K562 (cell line): ENCODE measurements at regions not wholly inside any gene's neighbourhood (a gene's known extent, or its start where the extent isn't known, plus 50 kb on each side); places are given as distances from the start of the nearest gene placed in this dataset.
A peak's percentile ranks its signal among the peaks of the same experiment; 100 is the strongest.

ENCODE experiments used
- AFF1 ChIP-seq, 2 experiments: fragments of 450-650 bp; IDR thresholded peaks; 2 replicates each; pipeline ENCODE4 v1.6.1; 2018; ENCODE audit warnings: mild to moderate bottlenecking in 2 of 2, low read depth in 1 of 2; ENCODE audit not compliant: partially characterized antibody in 2 of 2
- ARID4B ChIP-seq: sonication (generic); formaldehyde crosslinking; IDR thresholded peaks from 2 replicates; pipeline ENCODE4 v1.8.0; 2022; ENCODE audit warnings: mild to moderate bottlenecking, missing genetic modification reagents
- CSDE1 ChIP-seq, 2 experiments: fragments of 450-650 bp; IDR thresholded peaks; 2 replicates each; pipeline ENCODE4 v1.6.1; 2016; ENCODE audit warnings: mild to moderate bottlenecking in 1 of 2
- HEY1 ChIP-seq: fragments of 250-450 bp; sonication (Bioruptor Pico); IDR thresholded peaks from 2 replicates; pipeline ENCODE4 v1.5.0; 2020; ENCODE audit warnings: mild to moderate bottlenecking, moderate library complexity, borderline replicate concordance
- JUN ChIP-seq, 2 experiments: sonication (generic) in 1 of 2; formaldehyde crosslinking in 1 of 2; IDR thresholded peaks; 2 replicates each; pipeline versions ENCODE4 v1.6.1 to v1.8.0; 2012 to 2022; ENCODE audit warnings: borderline replicate concordance in 2 of 2, mild to moderate bottlenecking in 2 of 2, improper control_type of control experiment in 1 of 2, low read depth in 1 of 2, low read length in 1 of 2, missing genetic modification reagents in 1 of 2
- MAFK ChIP-seq: IDR thresholded peaks from 2 replicates; pipeline ENCODE4 v1.6.1; 2011; ENCODE audit warnings: low read length, improper control_type of control experiment
- MAX ChIP-seq: sonication (generic); formaldehyde crosslinking; IDR thresholded peaks from 2 replicates; pipeline ENCODE4 v1.9.0; 2022; ENCODE audit warnings: mild to moderate bottlenecking, missing genetic modification reagents
- NELFE ChIP-seq: IDR thresholded peaks from 2 replicates; pipeline ENCODE4 v1.6.1; 2011; ENCODE audit warnings: mild to moderate bottlenecking; ENCODE audit not compliant: insufficient read depth, insufficient read length
- POLR2AphosphoS2 ChIP-seq: IDR thresholded peaks from 2 replicates; pipeline ENCODE4 v1.6.1; 2012; ENCODE audit warnings: low read length, improper control_type of control experiment
- SMAD4 ChIP-seq: fragments of 250-450 bp; sonication (Bioruptor Pico); conservative IDR thresholded peaks from 2 replicates; pipeline ENCODE4 v1.8.0; 2021; ENCODE audit warnings: inconsistent platforms, mild to moderate bottlenecking, moderate library complexity
- SPI1 ChIP-seq: IDR thresholded peaks from 2 replicates; pipeline ENCODE4 v1.6.1; 2011; ENCODE audit warnings: low read depth, low read length, control low read depth, borderline replicate concordance
- SRSF1 ChIP-seq: fragments of 200-400 bp; formaldehyde crosslinking; IDR thresholded peaks from 2 replicates; pipeline ENCODE4 v1.6.1; 2017; ENCODE audit warnings: mild to moderate bottlenecking, low read depth, low read length, moderate library complexity
- U2AF2 ChIP-seq: fragments of 200-400 bp; formaldehyde crosslinking; optimal IDR thresholded peaks from 2 replicates; pipeline ENCODE3; 2017; ENCODE audit warnings: low read depth, mild to moderate bottlenecking, low read length
- YY1 ChIP-seq, 3 experiments: IDR thresholded peaks; 2 replicates each; pipeline ENCODE4 v1.6.1; 2011; ENCODE audit warnings: low read length in 2 of 3, mild to moderate bottlenecking in 2 of 3, moderate library complexity in 2 of 3, borderline replicate concordance in 1 of 3, control low read depth in 1 of 3, low read depth in 1 of 3; ENCODE audit not compliant: insufficient read depth in 3 of 3, insufficient replicate concordance in 2 of 3, control insufficient read depth in 1 of 3, insufficient read length in 1 of 3; ENCODE audit errors: extremely low read depth in 1 of 3
- ZBTB8A ChIP-seq: fragments of 450-650 bp; IDR thresholded peaks from 2 replicates; pipeline ENCODE4 v1.6.1; 2018; ENCODE audit warnings: mild to moderate bottlenecking, moderate library complexity; ENCODE audit not compliant: partially characterized antibody
- ZNF165 ChIP-seq: fragments of 250-450 bp; sonication (Bioruptor Pico); IDR thresholded peaks from 2 replicates; pipeline ENCODE4 v1.4.0; 2020; ENCODE audit warnings: borderline replicate concordance

DNA sequence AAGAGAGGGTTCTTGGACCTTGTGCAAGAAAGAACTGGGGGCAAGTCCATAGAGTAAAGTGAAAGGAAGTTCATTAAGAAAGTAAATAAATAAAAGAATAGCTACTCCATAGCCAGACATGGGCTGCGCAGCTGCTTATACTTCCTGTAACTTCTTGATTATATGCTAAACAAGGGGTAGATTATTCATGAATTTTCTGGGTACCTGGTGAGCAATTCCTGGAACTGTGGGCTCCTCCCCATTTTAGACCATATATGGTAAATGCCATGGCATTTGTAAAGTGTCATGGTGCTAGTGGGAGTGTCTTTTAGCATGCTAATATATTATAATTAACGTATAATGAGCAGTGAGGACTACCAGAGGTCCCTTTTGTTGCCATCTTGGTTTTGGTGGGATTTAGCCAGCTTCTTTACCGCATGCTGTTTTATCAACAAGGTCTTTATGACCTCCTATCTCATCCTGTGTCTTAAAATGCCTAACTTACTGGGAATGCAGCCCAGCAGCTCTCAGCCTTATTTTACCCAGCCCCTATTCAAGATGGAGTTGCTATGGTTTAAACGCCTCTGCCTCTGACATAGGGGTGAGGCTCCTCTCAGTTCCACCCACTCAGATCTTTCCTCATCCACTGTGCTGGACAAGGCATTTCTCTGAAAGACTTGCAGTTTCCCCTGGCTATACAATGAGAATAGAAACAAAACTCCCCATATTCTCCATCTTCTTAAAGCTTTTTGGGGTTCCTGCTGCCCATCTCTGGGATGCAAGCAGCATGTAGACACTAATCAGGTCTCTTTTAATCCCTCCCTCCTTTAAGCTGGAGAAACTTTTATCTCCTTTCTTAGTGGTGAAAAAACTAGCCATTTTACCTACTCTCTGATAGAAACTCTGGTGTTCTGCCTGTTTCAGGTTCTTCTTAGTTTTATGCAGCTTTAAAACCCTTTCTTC is 91.2 kb downstream of the ARRDC3 start (continued):
- TF ChIP-seq AFF1 (IDR thresholded peaks at IDR 0.05; ENCODE audit: low read depth in 1 of 2, partially characterized antibody in 2 of 2) (no peak), MAFK (no peak), CSDE1 (IDR thresholded peaks at IDR 0.05) (no peak), NELFE (no peak), SPI1 (no peak), JUN (IDR thresholded peaks at IDR 0.05; ENCODE audit: borderline replicate concordance, low read depth, low read length) (no peak), JUN (CRISPR knock-in tag; IDR thresholded peaks at IDR 0.05; ENCODE audit: borderline replicate concordance) (no peak), ARID4B (no peak), MAX (CRISPR knock-in tag) (no peak), ZBTB8A (no peak), HEY1 (CRISPR knock-in tag) (0 out of 2 replicates have a peak, but pooled peaks have one; percentile 46), U2AF2 (no peak), POLR2AphosphoS2 (no peak), ZNF165 (CRISPR knock-in tag) (peak; percentile 96), SRSF1 (no peak), YY1 (IDR thresholded peaks at IDR 0.05; ENCODE audit: borderline replicate concordance in 1 of 3, control insufficient read depth in 1 of 3, extremely low read depth in 1 of 3, insufficient read depth in 3 of 3, insufficient read length in 1 of 3, insufficient replicate concordance in 2 of 3, low read depth in 1 of 3, low read length in 2 of 3) (no peak), SMAD4 (CRISPR knock-in tag) (peak; percentile 95)
